NAMALWA (cell line): ENCODE measurements at regions not wholly inside any gene's neighbourhood (a gene's known extent, or its start where the extent isn't known, plus 50 kb on each side); places are given as distances from the start of the nearest gene placed in this dataset.
"Not testable (repeated sequence)": the region's sequence is repeated elsewhere in the genome, so short reads cannot be mapped to it uniquely, and the experiment has no call there.

Experiments used
- DNase-seq: peaks from one replicate; pipeline ENCODE4 v3.0.0-alpha.2; 2015; ENCODE audit warnings: low spot score

DNA sequence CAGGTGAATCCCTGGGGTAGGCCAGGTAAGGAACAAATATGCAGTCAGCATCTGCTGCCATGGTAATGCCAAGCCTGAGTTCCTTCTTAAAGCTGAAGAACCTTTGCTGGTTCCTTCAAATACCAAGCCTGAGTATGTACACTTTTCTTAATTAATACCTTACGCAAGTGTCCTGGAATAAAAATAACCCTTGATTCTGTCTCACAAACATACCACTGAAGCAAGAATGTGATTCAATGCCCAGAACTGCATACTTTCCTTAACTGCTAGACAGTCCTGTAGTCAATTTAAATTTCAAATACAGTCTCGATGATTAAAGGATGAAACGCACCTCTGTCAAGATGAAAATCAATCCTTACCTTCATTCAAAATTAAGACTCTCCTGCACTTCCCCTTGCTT, 634.0 kb upstream of the CHRM3 start:
- no peak for DNase-seq

DNA sequence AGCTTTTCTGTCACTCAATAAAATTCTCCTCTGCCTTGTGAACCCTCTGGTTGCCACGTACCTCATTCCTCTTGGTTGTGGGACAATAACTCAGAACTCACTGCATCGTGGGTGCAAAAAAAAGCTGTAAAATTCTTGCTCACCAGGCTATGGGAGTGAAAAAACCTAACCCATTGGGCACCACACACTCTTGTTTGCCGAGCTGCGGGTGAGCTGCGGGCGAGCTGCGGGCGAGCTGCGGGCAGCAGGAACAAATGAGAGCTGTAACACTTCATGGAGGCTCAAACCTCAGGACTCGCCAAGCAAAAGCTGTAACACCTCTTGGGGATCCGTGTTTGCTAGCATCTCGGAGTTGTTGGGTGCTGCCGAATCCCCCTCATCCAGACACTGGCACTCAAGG, 641.3 kb upstream of the CHRM3 start:
- no peak for DNase-seq

DNA sequence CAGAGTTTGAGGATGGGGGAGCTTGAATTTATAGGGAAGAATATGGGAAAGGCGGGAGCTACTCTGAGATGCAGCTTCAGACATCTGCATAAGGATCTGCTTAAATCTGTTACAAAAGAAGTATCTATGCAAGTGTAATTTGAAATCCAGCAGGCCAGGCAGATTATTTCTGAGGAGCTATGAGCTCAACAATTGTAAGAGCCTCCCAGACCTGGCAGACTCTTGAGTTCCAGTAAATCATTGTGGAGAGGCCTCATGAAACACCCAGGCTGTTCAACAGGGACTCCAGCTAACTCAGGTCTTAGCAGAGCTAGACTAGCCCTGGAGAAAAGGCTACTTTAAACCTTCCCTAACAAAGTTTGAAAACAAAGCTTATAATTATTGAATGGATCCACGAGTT, 647.5 kb upstream of the CHRM3 start:
- DNase-seq = no peak

DNA sequence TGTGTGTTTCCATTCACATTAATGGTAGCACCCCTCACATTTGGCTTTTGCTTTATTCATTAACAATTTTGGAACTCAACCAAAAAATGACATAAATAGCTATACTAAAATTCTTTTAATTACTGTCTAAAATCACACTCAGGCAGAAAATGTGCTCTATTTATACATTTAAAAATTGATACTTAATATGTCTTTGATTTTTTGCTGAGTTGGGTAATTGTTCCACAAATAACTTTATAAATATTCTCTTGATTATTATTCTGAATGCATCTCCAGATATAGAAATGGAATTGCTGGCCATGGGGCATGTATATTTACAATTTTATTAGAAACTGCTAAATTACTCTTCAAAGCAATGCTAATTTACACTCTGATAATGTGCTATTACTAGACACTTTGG, 658.7 kb upstream of the CHRM3 start:
- no peak for DNase-seq

- DNase-seq = no peak
Measured at GRCh38 chr1:238722812-238723211, 663.6 kb upstream of the CHRM3 start.

DNA sequence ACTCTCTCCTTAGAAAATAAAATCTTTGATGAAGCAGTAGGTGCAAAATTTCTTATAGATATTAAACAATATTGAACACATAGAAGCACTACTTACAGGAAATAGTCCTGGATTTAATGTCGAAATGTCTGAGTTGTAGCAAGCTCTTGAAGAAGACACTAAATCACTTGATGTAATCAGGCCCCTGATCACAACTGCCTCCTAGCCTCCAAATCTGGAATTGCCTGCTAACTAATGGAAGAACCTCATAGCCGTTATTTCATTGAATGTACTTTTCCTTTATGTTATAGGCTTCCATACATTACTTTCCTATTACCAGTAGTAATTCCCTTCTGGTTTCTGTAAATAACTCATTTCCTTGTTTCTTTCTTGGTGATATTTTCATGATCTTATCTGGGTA, 675.7 kb upstream of the CHRM3 start:
- DNase-seq = peak; percentile 7

- DNase-seq = no peak
Measured at GRCh38 chr1:238701024-238701423, 685.3 kb upstream of the CHRM3 start.

GRCh38 chr1:238690415-238690814, 696.0 kb upstream of the CHRM3 start:
- DNase-seq = no peak

DNA sequence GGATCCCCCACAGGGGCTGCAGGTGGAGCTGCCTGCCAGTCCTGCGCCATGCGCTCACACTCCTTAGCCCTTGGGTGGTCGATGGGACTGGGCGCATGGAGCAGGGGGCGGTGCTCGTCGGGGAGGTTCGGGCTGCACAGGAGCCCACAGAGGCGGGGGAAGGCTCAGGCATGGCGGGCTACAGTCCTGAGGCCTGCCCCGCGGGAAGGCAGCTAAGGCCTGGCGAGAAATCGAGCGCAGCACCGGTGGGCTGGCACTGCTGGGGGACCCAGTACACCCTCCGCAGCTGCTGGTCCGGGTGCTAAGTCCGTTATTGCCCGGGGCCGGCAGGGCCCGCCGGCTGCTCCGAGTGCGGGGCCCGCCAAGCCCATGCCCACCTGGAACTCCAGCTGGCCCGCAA, 701.8 kb upstream of the CHRM3 start:
- not testable (repeated sequence) for DNase-seq

- no peak for DNase-seq
Measured at GRCh38 chr1:238681451-238681850, 704.9 kb upstream of the CHRM3 start.

GRCh38 chr1:238681021-238681420, 705.3 kb upstream of the CHRM3 start:
- DNase-seq = no peak

DNA sequence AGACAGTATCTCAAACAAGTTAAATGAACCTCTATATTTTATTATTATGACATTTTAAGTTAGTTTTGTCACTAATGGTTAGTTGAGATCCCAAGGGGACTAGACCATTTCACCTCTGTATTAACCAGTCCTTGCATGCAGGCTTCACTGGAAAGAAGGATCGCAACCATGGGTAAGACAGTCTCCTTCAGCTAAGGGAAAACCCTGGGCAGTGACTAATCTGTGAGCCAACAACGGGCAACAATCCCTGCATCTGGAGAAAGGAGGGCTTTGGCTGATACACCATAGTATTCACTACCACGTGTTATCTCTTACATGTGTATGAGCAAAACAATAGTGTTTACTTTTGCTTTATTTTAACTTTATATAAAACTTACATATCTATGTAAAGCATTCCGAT, 708.8 kb upstream of the CHRM3 start:
- no peak for DNase-seq

DNA sequence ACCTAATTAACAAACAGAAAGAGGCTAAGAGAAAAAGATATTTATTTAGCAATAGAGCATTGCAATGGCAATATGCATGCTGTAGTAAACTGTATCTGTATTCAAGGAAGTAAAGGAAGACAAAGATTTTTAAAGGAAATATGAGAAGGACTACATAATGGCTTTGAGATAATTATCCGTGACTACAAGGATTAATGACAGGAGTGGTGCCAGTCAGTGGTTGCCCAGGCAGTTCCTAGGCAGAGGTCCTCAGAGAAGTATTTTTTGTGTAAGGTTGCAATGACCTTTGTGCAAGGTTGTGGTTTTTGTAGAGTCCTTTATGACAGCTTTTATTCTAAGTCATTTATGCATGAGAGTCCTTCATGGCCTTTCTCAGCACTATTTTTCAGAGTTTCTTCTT, 711.1 kb upstream of the CHRM3 start:
- no peak for DNase-seq

- no peak for DNase-seq
Measured at GRCh38 chr1:238674316-238674715, 712.1 kb upstream of the CHRM3 start.

DNA sequence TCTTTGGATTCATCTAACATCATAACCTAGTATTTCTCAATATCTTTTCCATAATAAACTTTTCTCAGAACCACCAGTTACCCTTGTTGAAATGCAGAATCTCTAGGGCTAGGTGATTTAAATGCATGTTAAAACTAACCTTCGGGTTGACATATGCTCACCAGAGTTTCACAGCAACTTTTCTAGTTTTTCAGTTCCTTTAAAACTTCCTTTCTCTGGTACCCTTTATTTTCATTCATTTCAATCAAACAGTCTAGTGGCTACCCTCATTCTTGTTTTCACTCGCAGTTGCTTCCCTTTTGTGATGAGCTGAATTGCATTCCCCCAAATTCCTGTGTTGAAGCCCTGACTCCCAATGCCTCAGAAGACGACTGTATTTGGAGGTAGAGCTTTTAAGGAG, 712.8 kb upstream of the CHRM3 start:
- DNase-seq = no peak

DNA sequence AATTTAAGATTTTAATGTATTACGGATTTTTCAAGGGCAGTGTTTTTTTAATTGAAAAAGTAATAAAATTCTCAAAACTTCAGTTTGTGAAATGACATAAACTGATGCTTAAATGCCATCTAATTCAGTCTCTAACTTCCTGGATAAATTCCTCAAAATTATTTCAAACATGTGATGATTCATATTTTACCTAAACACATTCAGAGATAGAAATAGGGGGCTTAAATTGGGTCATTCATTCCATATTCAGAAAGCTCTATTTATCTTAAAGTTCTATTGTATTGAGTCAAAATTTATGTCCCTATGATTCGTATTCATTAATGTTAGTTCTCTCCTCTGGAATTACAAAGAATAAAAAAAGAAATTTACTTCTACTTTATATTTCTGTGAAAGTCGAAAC, 713.6 kb upstream of the CHRM3 start:
- DNase-seq = no peak

- no peak for DNase-seq
Measured at GRCh38 chr1:238672262-238672661, 714.1 kb upstream of the CHRM3 start.

GRCh38 chr1:238664139-238664538, 722.2 kb upstream of the CHRM3 start:
- no peak for DNase-seq

GRCh38 chr1:238660849-238661248, 725.5 kb upstream of the CHRM3 start:
- DNase-seq = no peak

DNA sequence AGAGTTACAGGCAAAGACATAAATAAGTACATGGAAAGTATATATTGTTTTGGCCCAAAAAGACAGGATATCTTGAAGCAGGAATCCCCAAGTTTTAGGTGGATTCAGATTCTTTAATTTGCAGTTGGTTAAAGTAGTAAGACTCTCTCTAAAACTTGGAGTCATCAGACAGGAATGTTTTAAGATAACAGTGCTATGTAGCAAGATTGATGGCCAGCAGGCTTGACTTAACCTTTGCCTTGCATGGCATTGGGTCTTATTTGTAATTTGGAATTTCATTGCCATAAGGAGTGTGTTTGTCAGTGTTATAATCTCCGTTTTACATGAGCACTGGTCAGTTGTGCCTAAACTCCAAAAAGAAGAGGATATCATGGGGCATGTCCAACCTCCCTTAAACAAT, 727.6 kb upstream of the CHRM3 start:
- no peak for DNase-seq

DNA sequence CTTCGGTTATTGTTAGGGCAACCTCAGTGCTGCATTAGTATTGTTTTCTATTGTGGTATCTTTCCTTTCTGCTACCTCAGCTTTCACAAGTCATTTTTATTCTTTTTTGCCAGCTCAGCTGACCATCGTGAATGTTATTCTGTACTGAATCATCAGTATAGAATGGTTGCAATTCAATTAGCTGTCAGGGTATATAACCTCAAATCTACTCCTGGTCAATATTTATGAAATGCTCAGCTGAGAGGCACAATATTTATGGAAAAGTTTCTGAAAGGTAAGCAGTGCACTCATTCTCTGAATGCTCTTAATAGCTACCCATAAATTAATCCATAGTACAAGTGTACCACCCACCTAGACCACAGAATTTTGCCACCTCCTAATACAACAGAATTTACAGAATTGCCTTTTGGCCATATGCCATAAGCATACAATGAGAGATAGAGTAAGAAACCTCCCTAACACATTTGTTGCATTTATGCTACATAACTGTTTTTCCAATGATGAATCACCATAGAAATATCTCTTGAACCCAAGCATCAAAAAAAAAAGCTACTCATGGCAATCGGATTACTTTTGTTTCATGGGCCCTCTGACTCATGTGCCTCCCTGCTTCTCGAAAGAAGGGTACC, 732.6 kb upstream of the CHRM3 start:
- no peak for DNase-seq

GRCh38 chr1:238652346-238652968, 733.9 kb upstream of the CHRM3 start:
- DNase-seq = no peak

DNA sequence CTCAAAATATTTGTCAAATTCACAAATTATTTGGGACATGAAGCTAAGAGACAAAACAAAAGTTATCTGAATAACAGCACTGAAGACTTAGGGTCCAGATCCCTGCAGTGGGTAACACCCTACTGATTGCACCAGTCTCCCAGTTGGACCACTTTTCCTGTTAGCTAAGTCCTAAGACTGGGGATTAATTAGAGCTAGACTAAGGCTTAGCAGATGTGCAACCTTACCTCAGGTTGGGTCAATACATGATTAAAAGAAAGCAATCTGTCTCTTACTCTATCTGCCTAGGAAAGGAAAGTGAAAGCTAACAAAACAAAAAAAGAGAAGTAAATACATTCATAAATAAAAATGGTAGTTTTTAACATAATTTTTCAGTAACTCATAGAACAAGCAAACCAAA, 737.2 kb upstream of the CHRM3 start:
- no peak for DNase-seq

- DNase-seq = no peak
Measured at GRCh38 chr1:238648751-238649150, 737.6 kb upstream of the CHRM3 start.
